Naive thymus-derived CD4-positive, alpha-beta T cell (primary cell): ENCODE measurements at regions not wholly inside any gene's neighbourhood (a gene's known extent, or its start where the extent isn't known, plus 50 kb on each side); places are given as distances from the start of the nearest gene placed in this dataset.
A peak's percentile ranks its signal among the peaks of the same experiment; 100 is the strongest.

ENCODE experiments used
- ATAC-seq: fragments of 150-1000 bp; cut with Tn5 transposase; 2 replicates; pipeline ENCODE4 v1.10.0; 2021; ENCODE audit warnings: mild to moderate bottlenecking, moderate library complexity
- CTCF ChIA-PET: fragments of 350-600 bp; sonication (Branson Sonifier 250); formaldehyde crosslinking; loops from one replicate; lab custom pipeline; 2021; ENCODE audit warnings: antibody characterized with exemption; lab: Charles Lee
- POLR2A ChIA-PET: fragments of 350-600 bp; sonication (Branson Sonifier 250); formaldehyde crosslinking; loops from one replicate; lab custom pipeline; 2021; ENCODE audit warnings: antibody characterized with exemption, inconsistent platforms; lab: Charles Lee
- DNase-seq, 9 donors: peaks; one replicate each; pipeline versions ENCODE4 v3.0.0 to v3.0.0-alpha.2; 2020 to 2022; ENCODE audit warnings: mixed read lengths in 1 of 9
- H3K27ac ChIP-seq: one replicate; pipeline ENCODE4 v1.7.0; 2013; ENCODE audit warnings: mild to moderate bottlenecking, low read depth, low read length, moderate library complexity
- H3K27me3 ChIP-seq, 2 donors: one replicate each; pipeline ENCODE4 v1.7.0; 2013; ENCODE audit warnings: low read length in 2 of 2, mild to moderate bottlenecking in 2 of 2, moderate library complexity in 2 of 2; ENCODE audit not compliant: control insufficient read depth in 2 of 2, insufficient read depth in 2 of 2
- H3K36me3 ChIP-seq, 3 experiments: 1 replicate in 2 of 3; 2 replicates in 1 of 3; pipeline ENCODE4 v1.7.0; 2013; ENCODE audit warnings: low read length in 3 of 3, mild to moderate bottlenecking in 3 of 3, moderate library complexity in 1 of 3; ENCODE audit not compliant: insufficient read depth in 3 of 3, control insufficient read depth in 2 of 3
- H3K4me1 ChIP-seq, 2 donors: one replicate each; pipeline ENCODE4 v1.7.0; 2013; ENCODE audit warnings: low read length in 2 of 2, mild to moderate bottlenecking in 2 of 2, moderate library complexity in 1 of 2; ENCODE audit not compliant: control insufficient read depth in 2 of 2, insufficient read depth in 2 of 2
- H3K4me3 ChIP-seq: 2 replicates; pipeline ENCODE4 v1.7.0; 2013; ENCODE audit warnings: mild to moderate bottlenecking, low read length
- H3K9me3 ChIP-seq, 3 experiments: 1 replicate in 2 of 3; 2 replicates in 1 of 3; pipeline ENCODE4 v1.7.0; 2013; ENCODE audit warnings: low read length in 3 of 3; ENCODE audit not compliant: control insufficient read depth in 2 of 3
- H3K27ac Mint-ChIP-seq, 9 donors: one replicate each; pipeline ENCODE4 v1.8.0; 2020 to 2022; ENCODE audit warnings: mixed read lengths in 9 of 9, mild to moderate bottlenecking in 8 of 9, moderate library complexity in 5 of 9, inconsistent platforms in 2 of 9
- H3K27me3 Mint-ChIP-seq, 5 donors: one replicate each; pipeline ENCODE4 v1.8.0; 2021 to 2022; ENCODE audit warnings: mixed read lengths in 5 of 5, mild to moderate bottlenecking in 1 of 5
- H3K36me3 Mint-ChIP-seq, 5 donors: one replicate each; pipeline ENCODE4 v1.8.0; 2020 to 2022; ENCODE audit warnings: mixed read lengths in 5 of 5, mild to moderate bottlenecking in 3 of 5, inconsistent platforms in 1 of 5
- H3K4me1 Mint-ChIP-seq, 7 donors: one replicate each; pipeline ENCODE4 v1.8.0; 2020 to 2022; ENCODE audit warnings: mixed read lengths in 7 of 7, mild to moderate bottlenecking in 3 of 7, inconsistent platforms in 1 of 7
- H3K4me3 Mint-ChIP-seq, 10 donors: one replicate each; pipeline ENCODE4 v1.8.0; 2020 to 2022; ENCODE audit warnings: mild to moderate bottlenecking in 10 of 10, mixed read lengths in 10 of 10, moderate library complexity in 6 of 10, inconsistent platforms in 2 of 10
- H3K9me3 Mint-ChIP-seq, 11 donors: one replicate each; pipeline ENCODE4 v1.8.0; 2020 to 2022; ENCODE audit warnings: mixed read lengths in 11 of 11, mild to moderate bottlenecking in 4 of 11, inconsistent platforms in 1 of 11, moderate library complexity in 1 of 11
- intact Hi-C, 2 donors: fragments of 100-400 bp; cut with micrococcal nuclease; formaldehyde crosslinking; loops; one replicate each; pipeline ENCODE4 v1.15.1; 2023

DNA sequence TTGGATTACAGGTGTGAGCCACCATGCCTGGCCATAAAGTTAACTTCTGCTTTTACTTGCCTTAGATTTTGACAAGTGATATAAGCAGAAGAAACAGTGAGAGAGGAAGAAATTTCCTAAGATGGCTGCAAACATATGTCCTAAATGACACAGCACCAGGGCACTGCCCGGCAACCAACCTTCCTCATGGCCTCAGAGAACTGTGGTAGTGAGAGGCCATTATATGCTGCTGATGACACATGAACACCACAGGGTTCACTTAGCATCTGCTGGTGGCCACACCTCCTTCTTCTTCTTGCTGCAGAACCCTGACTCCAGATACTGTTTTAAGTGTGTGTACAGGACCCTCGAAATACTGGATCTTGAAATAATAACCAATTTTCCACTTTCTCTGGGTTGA is 88.2 kb downstream of the KCTD12 start:
- H3K27ac ChIP-seq, result no peak overlapping the region
- ATAC-seq (peak; percentile 90), DNase-seq (no peak)
- H3K4me1 ChIP-seq, result no peaks in the 10 kb centered on the region
- Mint-ChIP-seq H3K27me3 (peaks cover 0 to 11% (median 4%) of the 10 kb centered on the region in 5 donors), H3K4me3 (no peak overlapping the region), H3K4me1 (no peaks in the 10 kb centered on the region), H3K9me3 (no peaks in the 10 kb centered on the region), H3K36me3 (no peaks in the 10 kb centered on the region), H3K27ac (no peak overlapping the region)
- H3K27me3 ChIP-seq, result no peaks in the 10 kb centered on the region
- H3K9me3 ChIP-seq, result no peaks in the 10 kb centered on the region
- POLR2A ChIA-PET, result no interaction called here
- no peak overlapping the region for H3K4me3 ChIP-seq
- CTCF ChIA-PET, result no interaction called here
- H3K36me3 ChIP-seq, result no peaks in the 10 kb centered on the region
- intact Hi-C loops, result no loop called here

DNA sequence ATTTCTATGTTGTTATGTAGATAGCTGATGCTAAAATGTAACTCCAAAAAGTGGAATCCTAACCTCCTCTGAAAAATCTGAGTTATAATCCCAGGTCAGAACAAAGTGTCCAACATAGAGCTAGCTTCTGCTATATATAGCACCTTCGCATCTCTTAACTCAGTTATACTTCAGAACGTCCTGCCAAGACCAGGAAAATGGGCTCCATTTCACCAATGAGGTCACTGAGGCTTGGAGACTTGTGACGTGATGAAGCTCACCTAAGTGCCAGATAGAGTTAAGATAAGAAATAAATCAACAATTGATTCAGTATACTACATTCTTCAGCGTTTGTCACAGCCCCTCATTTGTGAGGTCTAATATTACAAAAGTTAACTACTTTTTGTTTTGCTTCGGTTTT is 88.8 kb downstream of the KCTD12 start:
- H3K27me3 ChIP-seq, result no peaks in the 10 kb centered on the region
- no peaks in the 10 kb centered on the region for H3K36me3 ChIP-seq
- Mint-ChIP-seq H3K9me3 (no peaks in the 10 kb centered on the region), H3K4me1 (peaks cover 0 to 2% (median 0%) of the 10 kb centered on the region in 7 donors), H3K36me3 (no peaks in the 10 kb centered on the region), H3K4me3 (no peak overlapping the region), H3K27ac (no peak overlapping the region), H3K27me3 (peaks cover 0 to 14% (median 4%) of the 10 kb centered on the region in 5 donors)
- H3K9me3 ChIP-seq, result no peaks in the 10 kb centered on the region
- ATAC-seq, result no peak
- H3K4me1 ChIP-seq, result no peaks in the 10 kb centered on the region
- POLR2A ChIA-PET, result interaction anchor here (0.6 kb wide), 1 partner anchor 93 kb away, joined by 3 read pairs; no protein-coding TSS in a partner anchor
- no peak for DNase-seq
- intact Hi-C loops, result no loop called here
- H3K27ac ChIP-seq, result no peak overlapping the region
- CTCF ChIA-PET, result interaction anchor here (0.6 kb wide), 1 partner anchor 681 kb away, joined by 5 read pairs; no protein-coding TSS in a partner anchor
- H3K4me3 ChIP-seq, result no peak overlapping the region

DNA sequence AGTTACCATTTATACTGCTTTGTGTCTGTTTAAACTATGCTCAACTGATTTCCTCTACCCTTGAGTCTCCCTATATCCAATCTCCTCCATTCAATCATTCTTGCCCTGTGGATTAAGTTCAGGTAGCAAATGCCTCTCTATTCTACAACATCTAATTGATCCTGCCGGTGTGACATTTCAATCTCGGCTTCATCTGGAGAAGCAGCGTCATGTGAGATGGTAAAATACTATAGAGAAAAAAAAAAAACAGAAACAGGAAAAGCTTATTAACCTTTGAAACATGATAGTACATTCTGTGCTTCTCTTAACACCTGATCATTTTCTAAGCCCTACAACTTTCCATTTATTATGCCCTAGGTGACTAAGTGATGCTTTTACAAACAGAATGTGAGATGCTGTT is 89.4 kb downstream of the KCTD12 start:
- DNase-seq, result no peak
- CTCF ChIA-PET, result no interaction called here
- Histone ChIP-seq H3K4me3 (no peak overlapping the region), H3K27ac (no peak overlapping the region), H3K27me3 (no peaks in the 10 kb centered on the region), H3K9me3 (no peaks in the 10 kb centered on the region), H3K36me3 (no peaks in the 10 kb centered on the region), H3K4me1 (no peaks in the 10 kb centered on the region)
- no peaks in the 10 kb centered on the region for H3K36me3 Mint-ChIP-seq
- POLR2A ChIA-PET, result no interaction called here
- peaks cover 0 to 2% (median 0%) of the 10 kb centered on the region in 7 donors for H3K4me1 Mint-ChIP-seq
- no peak overlapping the region for H3K27ac Mint-ChIP-seq
- no peak for ATAC-seq
- H3K4me3 Mint-ChIP-seq, result no peak overlapping the region
- no peaks in the 10 kb centered on the region for H3K9me3 Mint-ChIP-seq
- intact Hi-C loops, result no loop called here
- H3K27me3 Mint-ChIP-seq, result peaks cover 0 to 14% (median 4%) of the 10 kb centered on the region in 5 donors

DNA sequence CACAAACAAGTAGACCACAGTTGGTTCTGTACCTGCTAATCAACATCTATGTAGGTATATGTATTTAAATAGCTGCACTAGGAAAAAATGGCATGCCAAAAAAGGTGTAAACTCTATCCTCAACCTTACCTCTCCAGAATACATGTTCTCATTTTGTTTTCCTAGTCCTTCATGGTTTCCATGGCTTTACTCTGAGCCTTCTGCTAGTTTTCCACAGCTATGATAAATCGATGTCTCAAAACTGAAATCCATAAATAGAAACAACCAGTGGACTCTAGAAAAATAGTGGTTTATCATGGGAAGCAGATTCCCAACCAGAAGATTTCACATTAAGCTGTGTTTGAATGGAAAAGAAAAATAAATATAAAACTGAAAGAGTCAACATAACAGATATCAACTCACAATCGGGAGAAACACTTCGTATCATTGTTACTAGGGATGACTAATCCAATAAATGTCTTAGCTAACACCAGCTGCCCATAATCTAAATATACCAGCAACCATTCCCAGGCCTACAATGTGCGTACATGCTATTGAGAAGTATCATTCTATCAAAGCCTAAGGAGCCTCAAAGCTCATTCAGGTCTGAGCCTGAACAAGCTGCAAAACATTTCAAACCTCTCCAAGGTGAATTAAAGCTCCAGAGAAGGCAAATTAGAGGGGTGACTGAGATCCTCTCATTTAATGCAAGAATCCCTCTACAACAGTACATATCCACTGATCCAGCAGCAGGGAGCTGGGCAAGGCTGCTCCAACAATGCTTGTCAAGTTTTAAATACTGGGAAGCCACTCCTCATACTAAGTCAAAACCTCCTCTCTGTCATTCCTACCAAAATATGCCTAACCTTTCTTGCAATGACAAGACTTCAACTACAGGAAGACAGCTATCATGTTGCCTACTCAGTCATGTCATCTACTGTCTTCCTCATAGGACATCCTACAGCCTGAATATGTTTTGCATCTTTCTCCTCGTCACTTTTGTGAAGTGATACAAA is 90.2 kb downstream of the KCTD12 start:
- DNase-seq (no peak), ATAC-seq (no peak)
- peaks cover 0 to 2% of the 10 kb centered on the region in 2 donors for H3K27me3 ChIP-seq
- Mint-ChIP-seq H3K9me3 (no peaks in the 10 kb centered on the region), H3K4me1 (peaks cover 0 to 2% (median 0%) of the 10 kb centered on the region in 7 donors), H3K27ac (no peak overlapping the region), H3K36me3 (no peaks in the 10 kb centered on the region), H3K4me3 (no peak overlapping the region), H3K27me3 (peaks cover 0 to 14% (median 4%) of the 10 kb centered on the region in 5 donors)
- no peaks in the 10 kb centered on the region for H3K9me3 ChIP-seq
- CTCF ChIA-PET, result no interaction called here
- H3K4me3 ChIP-seq, result no peak overlapping the region
- no peaks in the 10 kb centered on the region for H3K36me3 ChIP-seq
- intact Hi-C loops, result no loop called here
- H3K4me1 ChIP-seq, result no peaks in the 10 kb centered on the region
- no peak overlapping the region for H3K27ac ChIP-seq
- POLR2A ChIA-PET, result no interaction called here

DNA sequence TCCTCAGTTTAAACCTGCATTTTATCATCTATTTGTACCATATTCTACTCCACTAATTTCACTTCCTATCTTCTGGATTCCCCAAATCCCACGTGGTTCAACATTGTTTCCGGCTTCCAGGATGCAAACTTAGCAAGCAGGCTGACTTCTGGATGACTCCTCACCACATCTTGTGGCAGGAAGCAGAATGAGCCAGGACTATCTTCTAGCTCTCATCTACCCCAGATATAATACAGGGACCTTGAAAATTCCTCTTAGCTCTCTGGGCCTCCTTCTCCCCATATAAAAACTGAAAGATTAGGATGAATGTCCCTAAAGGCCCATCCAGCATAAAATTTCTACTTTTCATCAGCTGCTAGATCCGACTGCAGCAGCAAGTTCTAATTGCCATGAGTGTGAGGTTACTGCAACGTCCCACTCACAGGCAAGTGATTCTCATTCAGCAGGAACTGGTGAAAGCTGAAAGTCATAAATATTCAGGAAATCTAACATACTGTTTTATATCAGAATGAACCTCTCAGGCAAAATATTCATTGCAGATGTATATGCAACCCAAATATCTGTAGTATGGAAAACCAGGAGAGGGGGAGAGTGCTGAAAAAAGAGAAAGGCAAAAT is 93.4 kb downstream of the KCTD12 start:
- DNase-seq (no peak), ATAC-seq (no peak)
- Histone ChIP-seq H3K4me3 (no peak overlapping the region), H3K9me3 (no peaks in the 10 kb centered on the region), H3K27ac (no peak overlapping the region), H3K4me1 (no peaks in the 10 kb centered on the region), H3K36me3 (no peaks in the 10 kb centered on the region), H3K27me3 (peaks cover 0 to 2% of the 10 kb centered on the region in 2 donors)
- H3K27me3 Mint-ChIP-seq, result peaks cover 0 to 10% (median 5%) of the 10 kb centered on the region in 5 donors
- intact Hi-C loops, result no loop called here
- no peak overlapping the region for H3K27ac Mint-ChIP-seq
- CTCF ChIA-PET, result no interaction called here
- H3K9me3 Mint-ChIP-seq, result no peaks in the 10 kb centered on the region
- POLR2A ChIA-PET, result interaction anchor here (0.8 kb wide), 1 partner anchor 75 kb away, joined by 3 read pairs; no protein-coding TSS in a partner anchor
- H3K4me3 Mint-ChIP-seq, result no peak overlapping the region
- H3K4me1 Mint-ChIP-seq, result peaks cover 0 to 2% (median 0%) of the 10 kb centered on the region in 7 donors
- no peaks in the 10 kb centered on the region for H3K36me3 Mint-ChIP-seq

DNA sequence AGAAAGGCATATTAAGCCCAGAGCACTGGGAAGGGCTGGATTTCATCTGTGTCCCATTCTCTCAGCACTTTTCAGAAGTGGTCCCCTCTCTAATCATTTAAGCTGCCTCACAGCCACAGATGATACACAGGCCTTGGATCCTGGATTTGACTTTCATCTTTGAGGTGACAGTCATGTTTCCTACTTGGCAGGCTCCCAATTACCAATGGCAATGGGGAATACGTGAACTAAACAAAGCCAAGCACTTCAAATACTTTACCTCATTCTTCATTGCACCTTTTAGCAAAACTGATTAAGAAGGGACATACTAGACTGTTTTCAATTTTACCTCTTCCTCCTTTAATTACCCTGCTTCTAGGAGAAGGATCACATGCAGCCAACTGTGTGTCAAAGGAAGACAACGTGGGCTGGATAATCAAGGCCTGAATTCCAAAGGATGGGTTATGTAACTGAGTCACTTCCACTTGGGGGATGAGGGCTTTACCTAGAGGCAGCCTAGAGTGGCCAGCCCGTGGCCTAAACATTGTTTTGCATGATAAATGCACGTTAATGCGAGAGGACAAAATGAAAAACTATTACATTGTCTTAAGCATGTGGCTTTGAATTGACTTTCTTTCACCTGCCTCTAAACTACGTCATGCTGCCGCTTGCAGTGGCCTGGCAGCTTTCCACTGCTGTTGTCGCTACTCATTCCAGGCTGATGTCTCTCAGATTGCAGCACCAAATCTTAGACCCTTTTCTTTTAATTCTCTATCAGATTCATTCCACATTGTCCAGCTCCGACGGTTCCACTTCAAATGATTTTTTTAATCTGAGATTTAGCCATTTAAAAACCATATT is 95.0 kb downstream of the KCTD12 start:
- Histone ChIP-seq H3K27ac (no peak overlapping the region), H3K27me3 (peaks cover 0 to 2% of the 10 kb centered on the region in 2 donors), H3K4me3 (no peak overlapping the region), H3K36me3 (no peaks in the 10 kb centered on the region), H3K9me3 (no peaks in the 10 kb centered on the region), H3K4me1 (no peaks in the 10 kb centered on the region)
- peaks cover 0 to 2% (median 0%) of the 10 kb centered on the region in 7 donors for H3K4me1 Mint-ChIP-seq
- no peak for DNase-seq
- peaks cover 0 to 10% (median 5%) of the 10 kb centered on the region in 5 donors for H3K27me3 Mint-ChIP-seq
- POLR2A ChIA-PET, result no interaction called here
- CTCF ChIA-PET, result interaction anchor here (0.8 to 1.1 kb wide), 2 partner anchors 111 to 915 kb away, joined by 3 read pairs; no protein-coding TSS in a partner anchor
- H3K4me3 Mint-ChIP-seq, result no peak overlapping the region
- no peaks in the 10 kb centered on the region for H3K36me3 Mint-ChIP-seq
- H3K9me3 Mint-ChIP-seq, result peaks cover 0 to 4% (median 0%) of the 10 kb centered on the region in 11 donors
- intact Hi-C loops, result no loop called here
- no peak for ATAC-seq
- no peak overlapping the region for H3K27ac Mint-ChIP-seq
